WTC11 (cell line): ENCODE measurements at regions not wholly inside any gene's neighbourhood (a gene's known extent, or its start where the extent isn't known, plus 50 kb on each side); places are given as distances from the start of the nearest gene placed in this dataset.

ENCODE experiments used
- ATAC-seq: fragments of 200-7000 bp; cut with Tn5 transposase; 2 replicates; pipeline ENCODE4 v1.10.0; 2021; ENCODE audit warnings: mild to moderate bottlenecking, moderate library complexity
- CTCF ChIA-PET: fragments of 300-600 bp; sonication (Branson Sonifier 250); formaldehyde crosslinking; loops from one replicate; lab custom pipeline; 2021; ENCODE audit warnings: antibody characterized with exemption; lab: Charles Lee
- POLR2A ChIA-PET: fragments of 350-600 bp; sonication (Branson Sonifier 250); formaldehyde crosslinking; loops from one replicate; lab custom pipeline; 2021; ENCODE audit warnings: antibody characterized with exemption; lab: Charles Lee
- DNase-seq: peaks from one replicate; pipeline ENCODE4 v3.0.0; 2021; ENCODE audit warnings: low spot score
- H3K27ac Mint-ChIP-seq: 2 replicates; pipeline ENCODE4 v1.8.0; 2021; ENCODE audit warnings: mixed read lengths
- H3K27me3 Mint-ChIP-seq: 2 replicates; pipeline ENCODE4 v1.8.0; 2021; ENCODE audit warnings: low read depth, mild to moderate bottlenecking, moderate library complexity, mixed read lengths
- H3K36me3 Mint-ChIP-seq: 2 replicates; pipeline ENCODE4 v1.8.0; 2021; ENCODE audit warnings: mixed read lengths
- H3K4me1 Mint-ChIP-seq: 2 replicates; pipeline ENCODE4 v1.8.0; 2022; ENCODE audit warnings: mixed read lengths
- H3K4me3 Mint-ChIP-seq: 2 replicates; pipeline ENCODE4 v1.8.0; 2021; ENCODE audit warnings: mild to moderate bottlenecking, moderate library complexity, mixed read lengths
- H3K9me3 Mint-ChIP-seq: 2 replicates; pipeline ENCODE4 v1.8.0; 2021; ENCODE audit warnings: mixed read lengths
- ARID4B ChIP-seq: sonication (generic); formaldehyde crosslinking; IDR thresholded peaks from 2 replicates; pipeline ENCODE4 v1.8.0; 2023; ENCODE audit warnings: missing genetic modification reagents, mild to moderate bottlenecking, borderline replicate concordance
- ATF2 ChIP-seq: sonication (generic); formaldehyde crosslinking; IDR thresholded peaks from 2 replicates; pipeline ENCODE4 v1.8.1; 2022; ENCODE audit warnings: low read depth, missing genetic modification reagents, borderline replicate concordance
- CDX4 ChIP-seq: fragments of 250-450 bp; sonication (Bioruptor Pico); IDR thresholded peaks from 2 replicates; pipeline ENCODE4 v1.9.0; 2021; ENCODE audit warnings: moderate library complexity, mild to moderate bottlenecking, inconsistent platforms, borderline replicate concordance
- CREM ChIP-seq: sonication (generic); formaldehyde crosslinking; IDR thresholded peaks from 2 replicates; pipeline ENCODE4 v1.8.1; 2022; ENCODE audit warnings: mild to moderate bottlenecking, missing genetic modification reagents, moderate library complexity
- E2F1 ChIP-seq: sonication (generic); formaldehyde crosslinking; IDR thresholded peaks from 2 replicates; pipeline ENCODE4 v1.8.0; 2022; ENCODE audit warnings: mild to moderate bottlenecking, missing genetic modification reagents
- FOXJ3 ChIP-seq: sonication (generic); formaldehyde crosslinking; IDR thresholded peaks from 2 replicates; pipeline ENCODE4 v1.9.0; 2021; ENCODE audit warnings: missing genetic modification reagents, mild to moderate bottlenecking, borderline replicate concordance
- HMGXB4 ChIP-seq: sonication (generic); formaldehyde crosslinking; IDR thresholded peaks from 2 replicates; pipeline ENCODE4 v1.8.1; 2023; ENCODE audit warnings: mild to moderate bottlenecking, moderate library complexity, missing genetic modification reagents
- IRF1 ChIP-seq: sonication (generic); formaldehyde crosslinking; IDR thresholded peaks from 2 replicates; pipeline ENCODE4 v1.8.0; 2023; ENCODE audit warnings: missing genetic modification reagents
- JAZF1 ChIP-seq: fragments of 250-450 bp; sonication (Bioruptor Pico); IDR thresholded peaks from 2 replicates; pipeline ENCODE4 v1.9.0; 2021; ENCODE audit warnings: moderate library complexity, mild to moderate bottlenecking, inconsistent platforms
- JUN ChIP-seq: sonication (generic); formaldehyde crosslinking; IDR thresholded peaks from 2 replicates; pipeline ENCODE4 v1.8.0; 2023; ENCODE audit warnings: mild to moderate bottlenecking, missing genetic modification reagents
- MYBL2 ChIP-seq: sonication (generic); formaldehyde crosslinking; IDR thresholded peaks from 2 replicates; pipeline ENCODE4 v1.8.1; 2023; ENCODE audit warnings: mild to moderate bottlenecking, moderate library complexity, missing genetic modification reagents
- PREB ChIP-seq: sonication (generic); formaldehyde crosslinking; IDR thresholded peaks from 2 replicates; pipeline ENCODE4 v1.8.1; 2022; ENCODE audit warnings: mild to moderate bottlenecking, missing genetic modification reagents, moderate library complexity, borderline replicate concordance
- TEAD4 ChIP-seq: sonication (generic); formaldehyde crosslinking; IDR thresholded peaks from 2 replicates; pipeline ENCODE4 v1.8.0; 2022; ENCODE audit warnings: mild to moderate bottlenecking, missing genetic modification reagents
- USF1 ChIP-seq: sonication (generic); formaldehyde crosslinking; IDR thresholded peaks from 2 replicates; pipeline ENCODE4 v1.8.0; 2022; ENCODE audit warnings: mild to moderate bottlenecking, missing genetic modification reagents
- ZNF219 ChIP-seq: sonication (generic); formaldehyde crosslinking; IDR thresholded peaks from 2 replicates; pipeline ENCODE4 v1.8.0; 2023; ENCODE audit warnings: missing genetic modification reagents, mild to moderate bottlenecking, borderline replicate concordance
- ZNF423 ChIP-seq: fragments of 250-450 bp; sonication (Bioruptor Pico); IDR thresholded peaks from 2 replicates; pipeline ENCODE4 v2.1.2; 2022; ENCODE audit warnings: mild to moderate bottlenecking, moderate library complexity

- Mint-ChIP-seq H3K27me3 (no peaks in the 10 kb centered on the region), H3K36me3 (peaks cover 17% of the 10 kb centered on the region), H3K9me3 (peaks cover 17% of the 10 kb centered on the region), H3K27ac (no peak overlapping the region), H3K4me3 (no peak overlapping the region), H3K4me1 (peaks cover 23% of the 10 kb centered on the region)
- TF ChIP-seq ZNF423 (CRISPR knock-in tag) (no peak), HMGXB4 (CRISPR knock-in tag) (no peak), PREB (CRISPR knock-in tag) (no peak), CREM (no peak), JAZF1 (CRISPR knock-in tag) (no peak), JUN (no peak), E2F1 (no peak)
- POLR2A ChIA-PET = no interaction called here
- DNase-seq (no peak), ATAC-seq (no peak)
- CTCF ChIA-PET = no interaction called here
These were observed 1489.8 kb downstream of the STIM2 start for GRCh38 chr4:28350485-28350884.

GRCh38 chr4:28351102-28351501, 1490.5 kb downstream of the STIM2 start:
- no peak for TF ChIP-seq FOXJ3 (CRISPR knock-in tag)
- TF ChIP-seq ATF2 (CRISPR knock-in tag) = no peak
- TF ChIP-seq TEAD4 (CRISPR knock-in tag) = no peak
- TF ChIP-seq ARID4B (CRISPR knock-in tag) = no peak
- no peak for TF ChIP-seq CDX4 (CRISPR knock-in tag)
- no peak for TF ChIP-seq USF1 (CRISPR knock-in tag)
- TF ChIP-seq IRF1 (CRISPR knock-in tag) = no peak
- TF ChIP-seq ZNF219 (CRISPR knock-in tag) = no peak
- TF ChIP-seq MYBL2 (CRISPR knock-in tag) = no peak
- peaks cover 17% of the 10 kb centered on the region for H3K36me3 Mint-ChIP-seq

More at GRCh38 chr4:28351102-28351501, 1490.5 kb downstream of the STIM2 start:
- no peak for ATAC-seq
- ChIA-PET CTCF (no interaction called here), POLR2A (no interaction called here)
- no peaks in the 10 kb centered on the region for H3K27me3 Mint-ChIP-seq
- peaks cover 23% of the 10 kb centered on the region for H3K4me1 Mint-ChIP-seq
- peaks cover 17% of the 10 kb centered on the region for H3K9me3 Mint-ChIP-seq
- H3K27ac Mint-ChIP-seq = peak overlapping the region; percentile 60; the same call in 1 of the 2 replicates
- no peak for DNase-seq
- no peak overlapping the region for H3K4me3 Mint-ChIP-seq
